Right lobe of liver (tissue), 4 donors: ENCODE measurements at regions not wholly inside any gene's neighbourhood (a gene's known extent, or its start where the extent isn't known, plus 50 kb on each side); places are given as distances from the start of the nearest gene placed in this dataset.
"Not testable (repeated sequence)": the region's sequence is repeated elsewhere in the genome, so short reads cannot be mapped to it uniquely, and the experiment has no call there.

Experiments
- CTCF ChIP-seq, 4 donors: fragments of 200-600 bp in 3 of 4; fragments of 450-650 bp in 1 of 4; IDR thresholded peaks; one replicate each; pipeline versions ENCODE4 v1.5.1 to v1.8.0; 2016 to 2022; ENCODE audit warnings: antibody characterized with exemption in 4 of 4, mild to moderate bottlenecking in 2 of 4
- POLR2A ChIP-seq: fragments of 450-650 bp; IDR thresholded peaks from one replicate; pipeline ENCODE4 v1.6.1; 2017; ENCODE audit warnings: antibody characterized with exemption, mild to moderate bottlenecking
- donor health status: DM: no; HTN: no; CAD: no.
- donor health status: DM: no; HTN: no; CAD: no.
- donor health status: DM: no; HTN: yes; CAD: no.

DNA sequence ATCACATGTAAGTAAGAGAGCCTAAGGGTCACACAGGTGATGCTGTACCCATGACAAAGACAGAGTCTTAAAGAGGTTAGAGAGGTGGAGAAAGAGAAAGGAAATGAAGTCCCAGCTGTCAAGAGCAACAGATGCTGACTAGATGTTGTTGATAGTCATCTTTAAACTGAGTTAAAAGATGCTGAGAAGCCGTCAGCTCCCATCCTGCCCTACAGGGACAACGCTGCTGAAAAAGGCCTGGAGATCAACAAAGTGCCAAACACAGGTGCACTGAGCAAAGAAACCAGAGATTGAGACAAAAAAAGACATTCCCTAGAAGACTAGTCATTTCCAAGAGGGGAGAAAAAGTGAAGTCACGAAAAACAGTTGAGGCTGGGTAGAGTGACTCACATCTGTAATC, 145.0 kb upstream of the DRD5 start:
- not testable (repeated sequence) for TF ChIP-seq CTCF (IDR thresholded peaks at IDR 0.05); POLR2A
